Stimulated activated CD4-positive, alpha-beta T cell treated with anti-CD3 and anti-CD28 coated beads, Interleukin-1b, Interleukin-23, amount 100 ng/mL, for 24 hours (primary cell): ENCODE measurements at regions not wholly inside any gene's neighbourhood (a gene's known extent, or its start where the extent isn't known, plus 50 kb on each side); places are given as distances from the start of the nearest gene placed in this dataset.

Experiments
- DNase-seq, 4 experiments: peaks; one replicate each; pipeline ENCODE4 v3.0.0-alpha.2; 2020; ENCODE audit warnings: low read depth in 4 of 4, low spot score in 1 of 4

- no peak for DNase-seq
These were observed 325.2 kb downstream of the TLR4 start for GRCh38 chr9:118029425-118029824.

- no peak for DNase-seq
These were observed 330.5 kb downstream of the TLR4 start for GRCh38 chr9:118034701-118035100.

GRCh38 chr9:118038713-118039112 lies 334.5 kb downstream of the TLR4 start:
- no peak for DNase-seq

GRCh38 chr9:118058227-118058626 lies 354.0 kb downstream of the TLR4 start:
- DNase-seq: no peak

- no peak for DNase-seq
These were observed 355.5 kb downstream of the TLR4 start for GRCh38 chr9:118059484-118060278.

- no peak for DNase-seq
These were observed 379.0 kb downstream of the TLR4 start for GRCh38 chr9:118083161-118083560.

GRCh38 chr9:118088090-118088489 lies 383.9 kb downstream of the TLR4 start:
- DNase-seq: no peak

GRCh38 chr9:118091226-118091625 lies 387.0 kb downstream of the TLR4 start:
- no peak for DNase-seq

GRCh38 chr9:118091711-118092500 lies 387.7 kb downstream of the TLR4 start:
- DNase-seq: no peak

GRCh38 chr9:118094387-118094786 lies 390.2 kb downstream of the TLR4 start:
- no peak for DNase-seq

- no peak for DNase-seq
These were observed 396.6 kb downstream of the TLR4 start for GRCh38 chr9:118100529-118101419.

- DNase-seq: no peak
These were observed 400.2 kb downstream of the TLR4 start for GRCh38 chr9:118104363-118104762.

GRCh38 chr9:118108971-118109370 lies 404.8 kb downstream of the TLR4 start:
- DNase-seq: no peak

- no peak for DNase-seq
These were observed 405.3 kb downstream of the TLR4 start for GRCh38 chr9:118109542-118109941.

GRCh38 chr9:118121361-118121760 lies 417.2 kb downstream of the TLR4 start:
- no peak for DNase-seq

- no peak for DNase-seq
These were observed 424.1 kb downstream of the TLR4 start for GRCh38 chr9:118128313-118128712.

GRCh38 chr9:118129541-118129940 lies 425.3 kb downstream of the TLR4 start:
- DNase-seq: no peak

- no peak for DNase-seq
These were observed 444.8 kb downstream of the TLR4 start for GRCh38 chr9:118148990-118149389.

- no peak for DNase-seq
These were observed 452.6 kb downstream of the TLR4 start for GRCh38 chr9:118156846-118157245.

- no peak for DNase-seq
These were observed 458.5 kb downstream of the TLR4 start for GRCh38 chr9:118162716-118163115.

- DNase-seq: no peak
These were observed 459.5 kb downstream of the TLR4 start for GRCh38 chr9:118163751-118164150.
